HCT116 (cell line): ENCODE measurements at regions not wholly inside any gene's neighbourhood (a gene's known extent, or its start where the extent isn't known, plus 50 kb on each side); places are given as distances from the start of the nearest gene placed in this dataset.

Experiments used
- ATAC-seq: fragments of 200-7000 bp; cut with Tn5 transposase; 2 replicates; pipeline ENCODE4 v1.9.1; 2020; ENCODE audit warnings: mild to moderate bottlenecking, moderate library complexity
- BruUV-seq: library from RNA; stranded (reverse); fragments of 400-500 nt; replicated peaks from 2 replicates; lab custom pipeline; 2021; lab: Mats Ljungman, UMichigan
- CTCF ChIA-PET: fragments of 300-600 bp; sonication (Branson Sonifier 250); formaldehyde crosslinking; loops from one replicate; lab custom pipeline; 2021; ENCODE audit warnings: antibody characterized with exemption; lab: Charles Lee
- POLR2A ChIA-PET: fragments of 300-600, 350-600 bp; sonication (Branson Sonifier 250); formaldehyde crosslinking; loops from one replicate; lab custom pipeline; 2021; ENCODE audit warnings: antibody characterized with exemption; lab: Charles Lee
- RAD21 ChIA-PET, 2 experiments: fragments of 300-600 bp; sonication (Branson Sonifier 250); formaldehyde crosslinking; loops; one replicate each; lab custom pipeline; 2023; ENCODE audit warnings: low total read pairs in 2 of 2; ENCODE audit not compliant: uncharacterized antibody in 2 of 2, unreplicated experiment in 2 of 2, low non-redundant PET in 1 of 2; lab: Charles Lee
- DNase-seq: peaks from one replicate; pipeline ENCODE4 v3.0.0-alpha.2; 2010; ENCODE audit warnings: low read depth, low spot score
- H2AFZ ChIP-seq: fragments of 200-600 bp; shearing (Covaris generic), sonication (generic); 2 replicates; pipeline ENCODE4 v1.6.1; 2017; ENCODE audit warnings: low read depth, mixed run types, mixed read lengths, antibody characterized with exemption, low read length; ENCODE audit not compliant: poor library complexity, severe bottlenecking
- H3K27ac ChIP-seq: 2 replicates; pipeline ENCODE4 v1.5.1; 2012; ENCODE audit warnings: low read depth, low read length
- H3K27me3 ChIP-seq: fragments of 200-600 bp; sonication (generic); 2 replicates; pipeline ENCODE4 v1.6.1; 2016; ENCODE audit warnings: mixed run types, low read length, mixed read lengths; ENCODE audit not compliant: insufficient read depth
- H3K36me3 ChIP-seq, 2 experiments: fragments of 200-500 bp in 1 of 2; fragments of 200-600 bp in 1 of 2; sonication (Bioruptor generic) in 1 of 2; sonication (generic) in 1 of 2; 2 replicates each; pipeline versions ENCODE4 v1.5.1 to v1.6.1; 2014 to 2016; ENCODE audit warnings: low read length in 2 of 2, inconsistent platforms in 1 of 2, mixed read lengths in 1 of 2, mixed run types in 1 of 2; ENCODE audit not compliant: insufficient read depth in 2 of 2, control insufficient read depth in 1 of 2
- H3K4me1 ChIP-seq, 2 experiments: fragments of 200-600 bp in 1 of 2; sonication (generic) in 1 of 2; 2 replicates each; pipeline versions ENCODE4 v1.5.1 to v1.6.1; 2012 to 2017; ENCODE audit warnings: low read length in 2 of 2, inconsistent platforms in 1 of 2, mild to moderate bottlenecking in 1 of 2, mixed read lengths in 1 of 2, mixed run types in 1 of 2, moderate library complexity in 1 of 2; ENCODE audit not compliant: insufficient read depth in 2 of 2, control insufficient read depth in 1 of 2
- H3K4me2 ChIP-seq: fragments of 200-600 bp; sonication (generic); 2 replicates; pipeline ENCODE4 v1.6.1; 2017; ENCODE audit warnings: mixed run types, low read length, mixed read lengths
- H3K4me3 ChIP-seq, 2 experiments: fragments of 200-600 bp in 1 of 2; sonication (generic) in 1 of 2; replicated peaks in 1 of 2; 2 replicates each; pipeline ENCODE4 v1.5.1; 2011 to 2016; ENCODE audit warnings: low read length in 2 of 2, control low read depth in 1 of 2, low read depth in 1 of 2, mild to moderate bottlenecking in 1 of 2, mixed read lengths in 1 of 2, mixed run types in 1 of 2
- H3K79me2 ChIP-seq: fragments of 200-600 bp; sonication (generic); 2 replicates; pipeline ENCODE4 v1.6.1; 2017; ENCODE audit warnings: mild to moderate bottlenecking, mixed run types, low read length, moderate library complexity, mixed read lengths; ENCODE audit not compliant: insufficient read depth
- H3K9ac ChIP-seq: fragments of 200-600 bp; sonication (generic); 2 replicates; pipeline ENCODE4 v1.6.1; 2016; ENCODE audit warnings: low read length, mixed read lengths
- H3K9me2 ChIP-seq: fragments of 200-600 bp; sonication (generic), shearing (Covaris generic); 2 replicates; pipeline ENCODE4 v1.6.1; 2017; ENCODE audit warnings: mixed run types, mild to moderate bottlenecking, moderate library complexity; ENCODE audit not compliant: insufficient read depth
- H3K9me3 ChIP-seq, 2 experiments: fragments of 200-500 bp in 1 of 2; fragments of 200-600 bp in 1 of 2; sonication (Bioruptor generic) in 1 of 2; sonication (generic) in 1 of 2; 2 replicates each; pipeline ENCODE4 v1.6.1; 2014 to 2017; ENCODE audit warnings: low read length in 2 of 2, mixed read lengths in 2 of 2, inconsistent platforms in 1 of 2, low read depth in 1 of 2, mild to moderate bottlenecking in 1 of 2, mixed run types in 1 of 2, moderate library complexity in 1 of 2; ENCODE audit not compliant: control insufficient read depth in 1 of 2, insufficient read depth in 1 of 2
- H4K20me1 ChIP-seq: fragments of 200-600 bp; sonication (generic), shearing (Covaris generic); 2 replicates; pipeline ENCODE4 v1.6.1; 2017; ENCODE audit warnings: mixed run types, mild to moderate bottlenecking, moderate library complexity; ENCODE audit not compliant: insufficient read depth
- CBX3 ChIP-seq: IDR thresholded peaks from 2 replicates; pipeline ENCODE4 v1.6.1; 2012; ENCODE audit warnings: low read depth
- EGR1 ChIP-seq: IDR thresholded peaks from 2 replicates; pipeline ENCODE4 v1.6.1; 2012; ENCODE audit warnings: low read depth
- ELF1 ChIP-seq: IDR thresholded peaks from 2 replicates; pipeline ENCODE4 v1.6.1; 2012; ENCODE audit warnings: low read depth, borderline replicate concordance
- EZH2 ChIP-seq: fragments of 200-600 bp; sonication (generic); IDR thresholded peaks from 2 replicates; pipeline ENCODE4 v1.6.1; 2017; ENCODE audit warnings: antibody characterized with exemption, mixed run types
- EZH2phosphoT487 ChIP-seq: fragments of 200-600 bp; IDR thresholded peaks from 2 replicates; pipeline ENCODE4 v1.6.1; 2018; ENCODE audit warnings: antibody characterized with exemption, borderline replicate concordance
- FOSL1 ChIP-seq: IDR thresholded peaks from 2 replicates; pipeline ENCODE4 v1.6.1; 2012; ENCODE audit warnings: low read depth
- JUND ChIP-seq: IDR thresholded peaks from 2 replicates; pipeline ENCODE4 v1.6.1; 2012
- POLR2AphosphoS5 ChIP-seq: IDR thresholded peaks from 2 replicates; pipeline ENCODE4 v1.6.1; 2011; ENCODE audit warnings: mild to moderate bottlenecking, low read depth, low read length, moderate library complexity
- RAD21 ChIP-seq: IDR thresholded peaks from 2 replicates; pipeline ENCODE4 v1.6.1; 2012; ENCODE audit warnings: low read depth, mild to moderate bottlenecking
- SP1 ChIP-seq: IDR thresholded peaks from 2 replicates; pipeline ENCODE4 v1.6.1; 2012; ENCODE audit warnings: low read depth
- SRF ChIP-seq: IDR thresholded peaks from 2 replicates; pipeline ENCODE4 v1.6.1; 2012; ENCODE audit warnings: low read depth
- YY1 ChIP-seq: IDR thresholded peaks from 2 replicates; pipeline ENCODE4 v1.6.1; 2011; ENCODE audit warnings: low read length, low read depth, moderate library complexity, mild to moderate bottlenecking; ENCODE audit not compliant: insufficient replicate concordance; ENCODE audit errors: extremely low read depth
- ZBTB33 ChIP-seq: IDR thresholded peaks from 2 replicates; pipeline ENCODE4 v1.6.1; 2011; ENCODE audit warnings: mild to moderate bottlenecking, low read length, moderate library complexity; ENCODE audit not compliant: insufficient replicate concordance; ENCODE audit errors: extremely low read depth
- ZFX ChIP-seq: fragments of 450-650 bp; IDR thresholded peaks from 2 replicates; pipeline ENCODE4 v1.6.1; 2017
- ZNF274 ChIP-seq: fragments of 200-500 bp; sonication (Bioruptor generic); IDR thresholded peaks from 2 replicates; pipeline ENCODE4 v1.6.1; 2014; ENCODE audit warnings: mild to moderate bottlenecking, low read depth, low read length, inconsistent platforms
- intact Hi-C: fragments of 100-400 bp; cut with micrococcal nuclease; formaldehyde crosslinking; loops from 2 replicates; pipeline ENCODE4 v1.10.0; 2022
- TF ChIP-seq, protein P1 (sequence below), 3 experiments: fragments of 200-600 bp in 1 of 3; sonication (generic) in 1 of 3; IDR thresholded peaks in 2 of 3; conservative IDR thresholded peaks in 1 of 3; 2 replicates each; pipeline ENCODE4 v1.5.1; 2012 to 2017; ENCODE audit warnings: low read depth in 2 of 3, low read length in 2 of 3, antibody characterized with exemption in 1 of 3, borderline replicate concordance in 1 of 3, control low read depth in 1 of 3, mild to moderate bottlenecking in 1 of 3, mixed read lengths in 1 of 3, mixed run types in 1 of 3, moderate library complexity in 1 of 3; ENCODE audit not compliant: insufficient read depth in 1 of 3
- TF ChIP-seq, protein P2 (sequence below): IDR thresholded peaks from 2 replicates; pipeline ENCODE4 v1.6.1; 2012
- TF ChIP-seq, protein P3 (sequence below): IDR thresholded peaks from 2 replicates; pipeline ENCODE4 v1.6.1; 2012; ENCODE audit warnings: low read depth
- TF ChIP-seq, protein P4 (sequence below): IDR thresholded peaks from 2 replicates; pipeline ENCODE4 v1.6.1; 2012

DNA sequence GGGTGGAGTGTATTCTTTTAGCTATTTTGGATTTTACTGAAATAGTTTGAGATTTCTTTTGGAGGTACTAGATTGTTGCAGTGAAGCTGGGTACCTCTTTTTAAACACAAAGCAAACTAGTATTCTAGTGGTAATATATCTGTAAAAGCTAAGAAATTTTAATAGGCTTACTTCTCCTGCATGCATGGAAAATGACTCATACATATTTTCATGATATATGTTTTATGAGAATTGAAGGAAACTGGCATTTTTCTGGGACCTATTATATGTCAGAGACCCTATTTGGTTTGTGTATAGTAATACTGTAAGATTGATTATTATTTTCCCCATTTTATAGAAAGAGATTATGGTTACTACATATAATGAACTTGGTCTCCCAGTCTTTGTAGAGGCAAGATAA is 851.0 kb downstream of the DIPK2A start:
- no peaks in the 10 kb centered on the region for H4K20me1 ChIP-seq
- RAD21 ChIA-PET, result no interaction called here
- H3K4me2 ChIP-seq, result no peak overlapping the region
- ATAC-seq (no peak), DNase-seq (no peak)
- POLR2A ChIA-PET, result no interaction called here
- H3K27me3 ChIP-seq, result no peaks in the 10 kb centered on the region
- BruUV-seq, result no TSS peak
- no peaks in the 10 kb centered on the region for H3K4me1 ChIP-seq
- CTCF ChIA-PET, result no interaction called here
- no peak overlapping the region for H3K27ac ChIP-seq
- no peaks in the 10 kb centered on the region for H3K9me3 ChIP-seq
- H3K9me2 ChIP-seq, result no peaks in the 10 kb centered on the region
- H3K79me2 ChIP-seq, result no peaks in the 10 kb centered on the region
- intact Hi-C loops, result no loop called here
- H2AFZ ChIP-seq, result no peak overlapping the region
- no peak overlapping the region for H3K4me3 ChIP-seq
- TF ChIP-seq ELF1 (no peak), ZBTB33 (no peak), SP1 (no peak), RAD21 (no peak), FOSL1 (no peak), CBX3 (no peak), ZFX (no peak), EZH2 (no peak), ZNF274 (no peak), JUND (no peak), EZH2phosphoT487 (no peak), POLR2AphosphoS5 (no peak), YY1 (no peak), EGR1 (no peak), SRF (no peak)
- TF ChIP-seq, protein P1, sequence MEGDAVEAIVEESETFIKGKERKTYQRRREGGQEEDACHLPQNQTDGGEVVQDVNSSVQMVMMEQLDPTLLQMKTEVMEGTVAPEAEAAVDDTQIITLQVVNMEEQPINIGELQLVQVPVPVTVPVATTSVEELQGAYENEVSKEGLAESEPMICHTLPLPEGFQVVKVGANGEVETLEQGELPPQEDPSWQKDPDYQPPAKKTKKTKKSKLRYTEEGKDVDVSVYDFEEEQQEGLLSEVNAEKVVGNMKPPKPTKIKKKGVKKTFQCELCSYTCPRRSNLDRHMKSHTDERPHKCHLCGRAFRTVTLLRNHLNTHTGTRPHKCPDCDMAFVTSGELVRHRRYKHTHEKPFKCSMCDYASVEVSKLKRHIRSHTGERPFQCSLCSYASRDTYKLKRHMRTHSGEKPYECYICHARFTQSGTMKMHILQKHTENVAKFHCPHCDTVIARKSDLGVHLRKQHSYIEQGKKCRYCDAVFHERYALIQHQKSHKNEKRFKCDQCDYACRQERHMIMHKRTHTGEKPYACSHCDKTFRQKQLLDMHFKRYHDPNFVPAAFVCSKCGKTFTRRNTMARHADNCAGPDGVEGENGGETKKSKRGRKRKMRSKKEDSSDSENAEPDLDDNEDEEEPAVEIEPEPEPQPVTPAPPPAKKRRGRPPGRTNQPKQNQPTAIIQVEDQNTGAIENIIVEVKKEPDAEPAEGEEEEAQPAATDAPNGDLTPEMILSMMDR (IDR thresholded peaks at IDR 0.05 in 2 of 3, conservative IDR thresholded peaks at IDR 0.05 in 1 of 3; ENCODE audit: borderline replicate concordance in 1 of 3, insufficient read depth in 1 of 3, low read depth in 2 of 3, low read length in 2 of 3), result no peak
- TF ChIP-seq, protein P2, sequence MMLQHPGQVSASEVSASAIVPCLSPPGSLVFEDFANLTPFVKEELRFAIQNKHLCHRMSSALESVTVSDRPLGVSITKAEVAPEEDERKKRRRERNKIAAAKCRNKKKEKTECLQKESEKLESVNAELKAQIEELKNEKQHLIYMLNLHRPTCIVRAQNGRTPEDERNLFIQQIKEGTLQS, result no peak
- TF ChIP-seq, protein P3, sequence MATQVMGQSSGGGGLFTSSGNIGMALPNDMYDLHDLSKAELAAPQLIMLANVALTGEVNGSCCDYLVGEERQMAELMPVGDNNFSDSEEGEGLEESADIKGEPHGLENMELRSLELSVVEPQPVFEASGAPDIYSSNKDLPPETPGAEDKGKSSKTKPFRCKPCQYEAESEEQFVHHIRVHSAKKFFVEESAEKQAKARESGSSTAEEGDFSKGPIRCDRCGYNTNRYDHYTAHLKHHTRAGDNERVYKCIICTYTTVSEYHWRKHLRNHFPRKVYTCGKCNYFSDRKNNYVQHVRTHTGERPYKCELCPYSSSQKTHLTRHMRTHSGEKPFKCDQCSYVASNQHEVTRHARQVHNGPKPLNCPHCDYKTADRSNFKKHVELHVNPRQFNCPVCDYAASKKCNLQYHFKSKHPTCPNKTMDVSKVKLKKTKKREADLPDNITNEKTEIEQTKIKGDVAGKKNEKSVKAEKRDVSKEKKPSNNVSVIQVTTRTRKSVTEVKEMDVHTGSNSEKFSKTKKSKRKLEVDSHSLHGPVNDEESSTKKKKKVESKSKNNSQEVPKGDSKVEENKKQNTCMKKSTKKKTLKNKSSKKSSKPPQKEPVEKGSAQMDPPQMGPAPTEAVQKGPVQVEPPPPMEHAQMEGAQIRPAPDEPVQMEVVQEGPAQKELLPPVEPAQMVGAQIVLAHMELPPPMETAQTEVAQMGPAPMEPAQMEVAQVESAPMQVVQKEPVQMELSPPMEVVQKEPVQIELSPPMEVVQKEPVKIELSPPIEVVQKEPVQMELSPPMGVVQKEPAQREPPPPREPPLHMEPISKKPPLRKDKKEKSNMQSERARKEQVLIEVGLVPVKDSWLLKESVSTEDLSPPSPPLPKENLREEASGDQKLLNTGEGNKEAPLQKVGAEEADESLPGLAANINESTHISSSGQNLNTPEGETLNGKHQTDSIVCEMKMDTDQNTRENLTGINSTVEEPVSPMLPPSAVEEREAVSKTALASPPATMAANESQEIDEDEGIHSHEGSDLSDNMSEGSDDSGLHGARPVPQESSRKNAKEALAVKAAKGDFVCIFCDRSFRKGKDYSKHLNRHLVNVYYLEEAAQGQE, result no peak
- TF ChIP-seq, protein P4, sequence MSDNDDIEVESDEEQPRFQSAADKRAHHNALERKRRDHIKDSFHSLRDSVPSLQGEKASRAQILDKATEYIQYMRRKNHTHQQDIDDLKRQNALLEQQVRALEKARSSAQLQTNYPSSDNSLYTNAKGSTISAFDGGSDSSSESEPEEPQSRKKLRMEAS, result no peak
- H3K36me3 ChIP-seq, result no peaks in the 10 kb centered on the region
- no peak overlapping the region for H3K9ac ChIP-seq
